ENCODE measurements at regions not wholly inside any gene's neighbourhood (a gene's known extent, or its start where the extent isn't known, plus 50 kb on each side); places are given as distances from the start of the nearest gene placed in this dataset.

GRCh38 chr10:132992433-132993215 lies 50.3 kb upstream of the CFAP46 start:
- TF ChIP-seq EZH2phosphoT487 (IDR thresholded peaks at IDR 0.05; ENCODE audit: borderline replicate concordance, low read depth, low read length) (no peak), CTCF (conservative IDR thresholded peaks at IDR 0.05; ENCODE audit: low read length) (no peak)

Measured in OCI-LY7 (cell line).